Mesenchymal stem cell (in vitro differentiated cells and primary cell): ENCODE measurements at regions not wholly inside any gene's neighbourhood (a gene's known extent, or its start where the extent isn't known, plus 50 kb on each side); places are given as distances from the start of the nearest gene placed in this dataset.
A peak's percentile ranks its signal among the peaks of the same experiment; 100 is the strongest.
"Not testable (repeated sequence)": the region's sequence is repeated elsewhere in the genome, so short reads cannot be mapped to it uniquely, and the experiment has no call there.

Source experiments
- DNase-seq: peaks from one replicate; pipeline ENCODE4 v3.0.0-alpha.2; 2013
- H2AFZ ChIP-seq: one replicate; pipeline ENCODE4 v1.6.1; 2013; ENCODE audit warnings: low read depth, mild to moderate bottlenecking, control low read depth, inconsistent platforms, low read length, moderate library complexity
- H2AK5ac ChIP-seq: 2 replicates; pipeline ENCODE4 v1.6.1; 2013; ENCODE audit warnings: low read length, moderate library complexity, mild to moderate bottlenecking, inconsistent platforms; ENCODE audit not compliant: severe bottlenecking
- H2BK120ac ChIP-seq: one replicate; pipeline ENCODE4 v1.6.1; 2013; ENCODE audit warnings: low read depth, mild to moderate bottlenecking, inconsistent platforms, low read length, moderate library complexity
- H2BK12ac ChIP-seq, 2 experiments: one replicate each; pipeline ENCODE4 v1.6.1; 2013; ENCODE audit warnings: inconsistent platforms in 2 of 2, low read length in 2 of 2, mild to moderate bottlenecking in 2 of 2, moderate library complexity in 2 of 2, control low read depth in 1 of 2
- H2BK15ac ChIP-seq: one replicate; pipeline ENCODE4 v1.6.1; 2013; ENCODE audit warnings: mild to moderate bottlenecking, low read depth, inconsistent platforms; ENCODE audit not compliant: poor library complexity, severe bottlenecking
- H2BK5ac ChIP-seq: 2 replicates; pipeline ENCODE4 v1.6.1; 2013; ENCODE audit warnings: low read depth, mild to moderate bottlenecking, low read length, control low read depth, inconsistent platforms; ENCODE audit not compliant: poor library complexity, severe bottlenecking
- H3K14ac ChIP-seq, 2 experiments: one replicate each; pipeline ENCODE4 v1.6.1; 2013; ENCODE audit warnings: inconsistent platforms in 2 of 2, low read length in 2 of 2, control low read depth in 1 of 2, mild to moderate bottlenecking in 1 of 2, moderate library complexity in 1 of 2
- H3K18ac ChIP-seq, 2 experiments: one replicate each; pipeline ENCODE4 v1.6.1; 2013; ENCODE audit warnings: inconsistent platforms in 2 of 2, low read length in 2 of 2, control low read depth in 1 of 2, low read depth in 1 of 2, mild to moderate bottlenecking in 1 of 2
- H3K23ac ChIP-seq, 2 experiments: one replicate each; pipeline ENCODE4 v1.6.1; 2013; ENCODE audit warnings: inconsistent platforms in 2 of 2, low read length in 2 of 2, mild to moderate bottlenecking in 2 of 2, moderate library complexity in 2 of 2, control low read depth in 1 of 2
- H3K27ac ChIP-seq: 2 replicates; pipeline ENCODE4 v1.5.1; 2013; ENCODE audit warnings: mild to moderate bottlenecking, moderate library complexity, low read length, control low read depth, inconsistent platforms; ENCODE audit not compliant: poor library complexity, severe bottlenecking
- H3K27me3 ChIP-seq, 2 experiments: 2 replicates each; pipeline versions ENCODE4 v1.6.1 to v1.7.0; 2013; ENCODE audit warnings: low read length in 2 of 2, mild to moderate bottlenecking in 2 of 2, moderate library complexity in 2 of 2, control low read depth in 1 of 2, inconsistent platforms in 1 of 2; ENCODE audit not compliant: control insufficient read depth in 1 of 2, insufficient read depth in 1 of 2
- H3K36me3 ChIP-seq, 2 experiments: 2 replicates each; pipeline versions ENCODE4 v1.6.1 to v1.7.0; 2013; ENCODE audit warnings: low read length in 2 of 2, control low read depth in 1 of 2, inconsistent platforms in 1 of 2, low read depth in 1 of 2, mild to moderate bottlenecking in 1 of 2; ENCODE audit not compliant: insufficient read depth in 2 of 2, control insufficient read depth in 1 of 2
- H3K4ac ChIP-seq, 2 experiments: one replicate each; pipeline ENCODE4 v1.6.1; 2013; ENCODE audit warnings: inconsistent platforms in 2 of 2, low read length in 2 of 2, mild to moderate bottlenecking in 2 of 2, moderate library complexity in 2 of 2, control low read depth in 1 of 2, low read depth in 1 of 2
- H3K4me1 ChIP-seq: 2 replicates; pipeline ENCODE4 v1.6.1; 2013; ENCODE audit warnings: low read depth, low read length, control low read depth; ENCODE audit not compliant: control insufficient read depth, insufficient read depth
- H3K4me2 ChIP-seq: 2 replicates; pipeline ENCODE4 v1.6.1; 2013; ENCODE audit warnings: low read length, mild to moderate bottlenecking, inconsistent platforms; ENCODE audit not compliant: poor library complexity, severe bottlenecking
- H3K4me3 ChIP-seq, 2 experiments: 2 replicates each; pipeline versions ENCODE4 v1.5.1 to v1.7.0; 2013; ENCODE audit warnings: low read length in 2 of 2, mild to moderate bottlenecking in 2 of 2, control low read depth in 1 of 2, low read depth in 1 of 2; ENCODE audit not compliant: insufficient read depth in 1 of 2
- H3K79me1 ChIP-seq: replicated peaks from 2 replicates; pipeline ENCODE4 v1.6.1; 2013; ENCODE audit warnings: mild to moderate bottlenecking, control low read depth, low read length, inconsistent platforms; ENCODE audit not compliant: poor library complexity, severe bottlenecking
- H3K9ac ChIP-seq: 2 replicates; pipeline ENCODE4 v1.7.0; 2013; ENCODE audit warnings: mild to moderate bottlenecking, low read length, moderate library complexity
- H3K9me3 ChIP-seq: 2 replicates; pipeline ENCODE4 v1.7.0; 2013; ENCODE audit warnings: mild to moderate bottlenecking, low read length; ENCODE audit not compliant: control insufficient read depth
- H4K8ac ChIP-seq: one replicate; pipeline ENCODE4 v1.6.1; 2013; ENCODE audit warnings: inconsistent platforms, mild to moderate bottlenecking, low read length, moderate library complexity
- H4K91ac ChIP-seq: one replicate; pipeline ENCODE4 v1.6.1; 2013; ENCODE audit warnings: mild to moderate bottlenecking, low read length, inconsistent platforms
- WGBS: methylation state at CpG from one replicate; pipeline ENCODE4 v1.1.7; 2013; ENCODE audit warnings: mixed read lengths; 5-methylcytosine and 5-hydroxymethylcytosine counted together

DNA sequence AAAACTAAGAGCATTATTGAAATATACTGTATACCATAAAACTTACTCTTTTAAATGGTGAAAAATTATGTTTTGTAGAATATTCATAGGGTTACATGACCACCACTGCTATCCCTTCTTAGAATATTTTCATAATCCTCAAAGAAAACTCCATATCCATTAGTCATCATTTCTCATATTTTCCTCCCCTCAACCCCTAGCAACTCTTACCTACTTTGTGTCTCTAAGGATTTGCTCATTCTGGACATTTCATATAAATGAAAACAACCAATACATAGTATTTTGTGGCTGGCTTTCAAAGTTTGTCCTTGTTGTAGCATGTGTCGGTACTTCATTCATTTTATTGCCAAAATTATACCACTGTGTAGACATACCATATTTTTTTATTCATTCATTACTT lies 863.8 kb downstream of the KCNA4 start:
- H4K91ac ChIP-seq, result no peak overlapping the region
- H3K14ac ChIP-seq, result no peak overlapping the region
- no peak for DNase-seq
- no peak overlapping the region for H3K4me2 ChIP-seq
- no peak overlapping the region for H2BK15ac ChIP-seq
- H3K4me1 ChIP-seq, result no peaks in the 10 kb centered on the region
- H3K36me3 ChIP-seq, result no peaks in the 10 kb centered on the region
- no peak overlapping the region for H3K4me3 ChIP-seq
- H3K9ac ChIP-seq, result no peak overlapping the region
- no peaks in the 10 kb centered on the region for H3K9me3 ChIP-seq
- H2AK5ac ChIP-seq, result no peak overlapping the region
- H4K8ac ChIP-seq, result no peak overlapping the region
- H2BK12ac ChIP-seq, result no peak overlapping the region
- H3K23ac ChIP-seq, result no peak overlapping the region
- no peak overlapping the region for H2BK5ac ChIP-seq
- H3K18ac ChIP-seq, result no peak overlapping the region
- H3K79me1 ChIP-seq, result no peaks in the 10 kb centered on the region
- H3K4ac ChIP-seq, result no peak overlapping the region
- H2BK120ac ChIP-seq, result no peak overlapping the region
- no peaks in the 10 kb centered on the region for H3K27me3 ChIP-seq
- no peak overlapping the region for H3K27ac ChIP-seq
- WGBS, result no CpG with 5 or more reads among the region's 1 CpG
- no peak overlapping the region for H2AFZ ChIP-seq

DNA sequence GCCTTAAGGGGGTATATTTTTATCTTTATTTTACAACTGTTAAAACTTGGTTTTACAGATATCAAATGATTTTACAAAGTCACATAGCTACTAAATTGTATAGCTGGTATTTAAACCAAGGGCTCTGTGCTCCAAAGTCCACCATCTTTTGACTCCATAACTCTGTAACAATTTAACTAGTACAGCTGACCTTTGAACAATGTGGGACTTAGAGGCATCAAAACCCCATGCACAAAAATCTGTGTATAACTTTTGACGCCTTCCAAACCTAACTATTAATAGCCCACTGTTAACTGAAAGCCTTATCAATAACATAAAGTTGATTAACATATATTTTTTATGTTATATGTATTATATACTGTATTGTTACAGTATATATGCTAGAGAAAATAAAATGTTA lies 874.3 kb downstream of the KCNA4 start:
- H3K9ac ChIP-seq, H3K14ac ChIP-seq, H2BK12ac ChIP-seq, H3K4me3 ChIP-seq, DNase-seq, H2BK15ac ChIP-seq, H3K36me3 ChIP-seq, H3K27ac ChIP-seq, H2AK5ac ChIP-seq, H3K9me3 ChIP-seq, H2BK120ac ChIP-seq, H2BK5ac ChIP-seq, H3K23ac ChIP-seq, H2AFZ ChIP-seq, H4K91ac ChIP-seq, H3K4ac ChIP-seq, H3K4me1 ChIP-seq, H4K8ac ChIP-seq, H3K4me2 ChIP-seq, H3K79me1 ChIP-seq, H3K18ac ChIP-seq, H3K27me3 ChIP-seq: not testable (repeated sequence)
- no CpG with 5 or more reads among the region's 1 CpG for WGBS

DNA sequence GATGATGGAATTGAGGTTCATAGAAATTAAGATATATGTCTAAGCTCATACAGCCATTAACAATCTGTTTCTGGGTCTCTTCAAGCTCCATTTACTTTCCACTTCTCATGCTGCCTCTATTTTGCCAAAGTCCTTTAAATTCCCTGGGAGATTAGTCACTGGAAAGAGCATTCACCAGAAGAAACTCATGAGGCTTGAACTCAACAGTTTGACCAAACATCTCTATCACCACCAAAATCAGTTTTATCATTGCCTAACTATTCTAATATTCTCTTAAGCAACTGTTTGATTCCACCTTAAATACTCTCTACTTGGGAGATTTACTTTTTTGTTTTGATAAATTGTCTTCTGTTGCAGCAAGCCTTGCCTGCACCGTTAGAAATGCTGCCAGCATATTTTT lies 881.3 kb downstream of the KCNA4 start:
- H3K36me3 ChIP-seq, result no peaks in the 10 kb centered on the region
- no peaks in the 10 kb centered on the region for H3K9me3 ChIP-seq
- no CpG with 5 or more reads among the region's 1 CpG for WGBS
- H3K4me3 ChIP-seq, result no peak overlapping the region
- H3K23ac ChIP-seq, result no peak overlapping the region
- H3K4me2 ChIP-seq, result no peak overlapping the region
- H4K8ac ChIP-seq, result no peak overlapping the region
- no peaks in the 10 kb centered on the region for H3K27me3 ChIP-seq
- no peak overlapping the region for H3K14ac ChIP-seq
- no peak overlapping the region for H2AFZ ChIP-seq
- H3K79me1 ChIP-seq, result no peaks in the 10 kb centered on the region
- H3K4me1 ChIP-seq, result no peaks in the 10 kb centered on the region
- DNase-seq, result peak; percentile 41
- no peak overlapping the region for H3K18ac ChIP-seq
- H2BK120ac ChIP-seq, result no peak overlapping the region
- H2BK5ac ChIP-seq, result no peak overlapping the region
- no peak overlapping the region for H4K91ac ChIP-seq
- no peak overlapping the region for H3K27ac ChIP-seq
- no peak overlapping the region for H3K4ac ChIP-seq
- H3K9ac ChIP-seq, result no peak overlapping the region
- no peak overlapping the region for H2AK5ac ChIP-seq
- no peak overlapping the region for H2BK15ac ChIP-seq
- H2BK12ac ChIP-seq, result no peak overlapping the region

GRCh38 chr11:29131055-29131454 lies 885.8 kb downstream of the KCNA4 start:
- Histone ChIP-seq H3K79me1 (no peaks in the 10 kb centered on the region), H3K9ac (no peak overlapping the region), H2BK5ac (no peak overlapping the region), H2BK120ac (no peak overlapping the region), H3K4me1 (no peaks in the 10 kb centered on the region), H2BK12ac (no peak overlapping the region), H2AFZ (no peak overlapping the region), H3K23ac (no peak overlapping the region), H3K9me3 (no peaks in the 10 kb centered on the region), H3K4me3 (no peak overlapping the region), H4K91ac (no peak overlapping the region), H3K27me3 (no peaks in the 10 kb centered on the region), H3K18ac (no peak overlapping the region), H3K4me2 (no peak overlapping the region), H2AK5ac (no peak overlapping the region), H3K36me3 (no peaks in the 10 kb centered on the region), H3K14ac (no peak overlapping the region), H2BK15ac (no peak overlapping the region), H3K4ac (no peak overlapping the region), H4K8ac (no peak overlapping the region), H3K27ac (no peak overlapping the region)
- DNase-seq, result no peak
- 100% methylated on average over 1 of the region's 1 CpG for WGBS
